ENCODE measurements at regions not wholly inside any gene's neighbourhood (a gene's known extent, or its start where the extent isn't known, plus 50 kb on each side); places are given as distances from the start of the nearest gene placed in this dataset.

DNA sequence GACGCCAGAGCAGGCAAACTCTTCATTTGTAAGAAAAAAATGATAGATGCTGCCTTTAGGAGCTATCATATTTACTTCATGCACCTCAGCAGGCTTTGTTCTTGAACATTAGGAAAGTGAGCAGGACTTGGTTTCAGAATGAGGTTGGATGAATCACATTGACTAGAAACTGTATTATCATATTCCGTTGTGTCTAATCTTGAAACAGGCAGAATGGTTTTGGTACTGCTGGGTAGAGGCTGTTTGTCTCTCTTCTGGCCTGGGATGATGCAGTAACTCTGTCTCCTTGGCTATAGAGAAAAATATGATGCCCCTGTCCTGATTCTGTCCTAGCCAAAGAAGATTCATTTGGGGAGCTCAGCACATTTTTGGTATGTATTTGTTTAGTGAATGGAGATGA, 344.2 kb upstream of the GRM7 start:
- TF ChIP-seq, protein P1, sequence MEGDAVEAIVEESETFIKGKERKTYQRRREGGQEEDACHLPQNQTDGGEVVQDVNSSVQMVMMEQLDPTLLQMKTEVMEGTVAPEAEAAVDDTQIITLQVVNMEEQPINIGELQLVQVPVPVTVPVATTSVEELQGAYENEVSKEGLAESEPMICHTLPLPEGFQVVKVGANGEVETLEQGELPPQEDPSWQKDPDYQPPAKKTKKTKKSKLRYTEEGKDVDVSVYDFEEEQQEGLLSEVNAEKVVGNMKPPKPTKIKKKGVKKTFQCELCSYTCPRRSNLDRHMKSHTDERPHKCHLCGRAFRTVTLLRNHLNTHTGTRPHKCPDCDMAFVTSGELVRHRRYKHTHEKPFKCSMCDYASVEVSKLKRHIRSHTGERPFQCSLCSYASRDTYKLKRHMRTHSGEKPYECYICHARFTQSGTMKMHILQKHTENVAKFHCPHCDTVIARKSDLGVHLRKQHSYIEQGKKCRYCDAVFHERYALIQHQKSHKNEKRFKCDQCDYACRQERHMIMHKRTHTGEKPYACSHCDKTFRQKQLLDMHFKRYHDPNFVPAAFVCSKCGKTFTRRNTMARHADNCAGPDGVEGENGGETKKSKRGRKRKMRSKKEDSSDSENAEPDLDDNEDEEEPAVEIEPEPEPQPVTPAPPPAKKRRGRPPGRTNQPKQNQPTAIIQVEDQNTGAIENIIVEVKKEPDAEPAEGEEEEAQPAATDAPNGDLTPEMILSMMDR (IDR thresholded peaks at IDR 0.05) = no peak
- TF ChIP-seq POLR2A (IDR thresholded peaks at IDR 0.05) (no peak), POLR2AphosphoS5 (IDR thresholded peaks at IDR 0.05) (no peak)

All from prostate gland (tissue), 2 donors.